ENCODE measurements at regions not wholly inside any gene's neighbourhood (a gene's known extent, or its start where the extent isn't known, plus 50 kb on each side); places are given as distances from the start of the nearest gene placed in this dataset.

DNA sequence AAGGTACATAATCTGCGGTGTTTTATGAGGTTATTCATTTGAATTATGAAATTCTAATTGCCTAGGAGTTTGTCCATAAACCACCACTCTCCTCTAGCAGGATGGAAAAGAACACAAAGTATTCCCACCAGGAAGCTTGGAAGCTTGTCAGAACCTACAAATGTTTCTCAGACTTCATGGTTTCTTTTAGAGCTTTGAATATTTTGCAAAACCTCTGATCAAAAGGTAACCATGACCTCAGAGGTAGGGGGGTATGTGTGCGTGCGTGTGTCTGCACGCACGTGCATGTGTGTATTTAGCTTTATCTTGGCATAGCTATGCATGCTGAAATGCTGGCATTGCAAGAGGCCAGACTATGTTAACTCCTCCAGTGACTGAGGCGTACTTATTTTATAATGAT, 847.0 kb downstream of the TLE1 start:
- no peak for DNase-seq (ENCODE audit: low spot score in 2 of 2)
- no peak for TF ChIP-seq POLR2A (IDR thresholded peaks at IDR 0.05)
- TF ChIP-seq, protein P1, sequence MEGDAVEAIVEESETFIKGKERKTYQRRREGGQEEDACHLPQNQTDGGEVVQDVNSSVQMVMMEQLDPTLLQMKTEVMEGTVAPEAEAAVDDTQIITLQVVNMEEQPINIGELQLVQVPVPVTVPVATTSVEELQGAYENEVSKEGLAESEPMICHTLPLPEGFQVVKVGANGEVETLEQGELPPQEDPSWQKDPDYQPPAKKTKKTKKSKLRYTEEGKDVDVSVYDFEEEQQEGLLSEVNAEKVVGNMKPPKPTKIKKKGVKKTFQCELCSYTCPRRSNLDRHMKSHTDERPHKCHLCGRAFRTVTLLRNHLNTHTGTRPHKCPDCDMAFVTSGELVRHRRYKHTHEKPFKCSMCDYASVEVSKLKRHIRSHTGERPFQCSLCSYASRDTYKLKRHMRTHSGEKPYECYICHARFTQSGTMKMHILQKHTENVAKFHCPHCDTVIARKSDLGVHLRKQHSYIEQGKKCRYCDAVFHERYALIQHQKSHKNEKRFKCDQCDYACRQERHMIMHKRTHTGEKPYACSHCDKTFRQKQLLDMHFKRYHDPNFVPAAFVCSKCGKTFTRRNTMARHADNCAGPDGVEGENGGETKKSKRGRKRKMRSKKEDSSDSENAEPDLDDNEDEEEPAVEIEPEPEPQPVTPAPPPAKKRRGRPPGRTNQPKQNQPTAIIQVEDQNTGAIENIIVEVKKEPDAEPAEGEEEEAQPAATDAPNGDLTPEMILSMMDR (IDR thresholded peaks at IDR 0.05), result no peak
- WGBS, 2 donors, result 9 to 33% methylated on average over 6 of the region's 6 CpGs
- intact Hi-C loops (cut with DNase I; ENCODE audit: low total_unique reads), result no loop called here
- no peak overlapping the region for H3K4me3 ChIP-seq (ENCODE audit: low read depth, poor library complexity, severe bottlenecking)

DNA sequence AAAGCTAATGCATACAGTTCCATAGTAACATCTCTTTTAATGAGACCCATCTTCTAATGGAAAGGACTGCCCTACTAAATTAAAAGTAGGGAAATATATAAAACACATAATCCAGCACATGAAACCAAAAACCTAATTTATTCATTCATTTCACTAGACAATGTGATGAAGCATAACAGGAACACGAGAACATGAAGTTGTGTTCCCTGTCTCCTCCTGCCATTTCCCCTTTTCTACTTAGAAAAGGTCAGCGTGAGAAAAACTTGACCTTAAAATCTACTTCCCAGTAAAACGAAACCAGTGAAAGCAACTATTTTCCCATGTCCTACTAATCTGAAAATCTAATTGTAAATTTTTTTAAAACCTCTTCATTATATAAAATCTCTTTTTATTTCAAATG, 847.5 kb downstream of the TLE1 start:
- 53 to 54% methylated on average over 3 of the region's 3 CpGs for WGBS, 2 donors
- intact Hi-C loops (cut with DNase I; ENCODE audit: low total_unique reads), result no loop called here
- no peak overlapping the region for H3K4me3 ChIP-seq (ENCODE audit: low read depth, poor library complexity, severe bottlenecking)
- DNase-seq (ENCODE audit: low spot score in 2 of 2), result no peak
- TF ChIP-seq POLR2A (IDR thresholded peaks at IDR 0.05), result no peak
- TF ChIP-seq, protein P1 (IDR thresholded peaks at IDR 0.05), result no peak

DNA sequence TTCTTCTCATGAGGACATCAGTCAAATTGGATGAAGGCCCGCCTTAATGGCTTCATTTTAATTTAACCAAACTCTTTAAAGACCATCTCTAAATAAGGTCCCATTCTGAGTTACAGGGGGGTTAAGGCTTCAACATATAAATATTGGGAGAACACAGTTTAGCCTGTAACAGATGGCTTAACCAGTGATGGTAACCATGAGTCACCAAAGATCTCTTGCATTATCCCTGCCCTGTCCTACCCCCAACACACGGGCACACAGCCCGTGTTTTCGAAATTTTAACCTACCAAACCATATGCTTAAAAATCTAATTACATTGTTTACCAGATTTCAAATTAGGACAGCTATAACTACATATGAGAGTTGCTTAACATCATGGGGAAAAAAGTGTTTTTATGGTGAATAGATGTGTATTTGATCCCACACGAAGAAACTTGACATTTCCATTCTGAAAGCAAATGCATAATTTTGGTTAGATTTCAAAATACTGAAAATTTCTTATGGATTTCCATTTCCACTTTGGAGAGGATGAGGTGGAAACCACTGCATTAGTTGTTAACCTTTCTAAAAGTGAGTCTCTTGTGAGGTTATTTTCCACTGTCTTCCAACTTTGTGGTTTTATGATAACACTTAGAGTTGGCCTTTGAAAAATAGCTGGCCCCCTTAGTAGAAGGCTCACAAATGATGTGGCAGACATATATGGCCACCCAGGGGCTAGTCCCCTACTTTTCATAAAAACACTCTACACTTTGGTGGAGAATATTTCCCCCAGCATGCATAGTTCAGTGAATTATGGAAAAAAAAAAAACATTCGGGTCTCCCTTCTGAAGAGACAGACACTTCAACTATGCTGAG, 849.3 kb downstream of the TLE1 start:
- WGBS, 2 donors, result 89 to 91% methylated on average over 6 of the region's 6 CpGs
- H3K4me3 ChIP-seq (ENCODE audit: low read depth, poor library complexity, severe bottlenecking), result no peak overlapping the region
- TF ChIP-seq, protein P1 (IDR thresholded peaks at IDR 0.05), result no peak
- no peak for TF ChIP-seq POLR2A (IDR thresholded peaks at IDR 0.05)
- DNase-seq (ENCODE audit: low spot score in 2 of 2), result no peak
- intact Hi-C loops (cut with DNase I; ENCODE audit: low total_unique reads), result no loop called here

DNA sequence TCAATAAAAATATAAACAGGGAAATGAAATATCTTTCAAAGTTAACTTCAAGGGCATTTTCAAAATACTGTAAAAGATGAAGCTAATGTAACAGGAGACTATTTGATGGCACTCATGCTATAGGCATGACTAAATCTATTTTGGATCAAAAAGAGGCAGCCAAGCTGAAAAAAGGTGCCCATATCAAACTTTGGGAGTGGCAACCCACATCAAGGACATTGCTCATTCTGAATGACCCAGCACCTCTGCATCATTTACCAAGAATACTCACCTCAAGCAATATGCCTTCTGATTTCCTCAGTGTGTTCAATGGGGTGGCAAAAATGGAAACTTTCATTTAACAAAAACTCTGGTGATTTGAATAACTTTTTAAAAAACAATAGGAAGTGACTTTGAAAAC, 853.3 kb downstream of the TLE1 start:
- no peak overlapping the region for H3K4me3 ChIP-seq (ENCODE audit: low read depth, poor library complexity, severe bottlenecking)
- DNase-seq (ENCODE audit: low spot score in 2 of 2), result no peak
- TF ChIP-seq, protein P1 (IDR thresholded peaks at IDR 0.05), result no peak
- no peak for TF ChIP-seq POLR2A (IDR thresholded peaks at IDR 0.05)
- intact Hi-C loops (cut with DNase I; ENCODE audit: low total_unique reads), result no loop called here

DNA sequence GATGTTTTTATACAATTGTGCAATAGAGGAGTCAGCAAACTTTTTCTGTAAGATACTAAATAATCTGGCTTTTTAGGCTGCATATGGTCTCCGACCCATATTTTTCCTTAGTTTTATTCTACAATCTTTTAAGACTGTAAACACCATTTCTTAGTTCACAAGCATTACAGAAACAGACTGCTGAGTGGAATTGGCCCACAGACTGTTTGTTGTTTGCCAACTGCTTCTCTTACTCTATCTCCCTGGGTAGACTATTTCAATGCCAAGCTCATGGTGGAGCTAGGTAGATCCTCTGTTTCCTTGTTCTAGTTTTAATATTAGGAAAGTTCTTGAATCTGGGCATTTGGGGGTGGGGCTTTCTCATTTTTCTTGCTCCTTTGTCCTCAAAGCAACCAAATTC, 857.6 kb downstream of the TLE1 start:
- no peak for DNase-seq (ENCODE audit: low spot score in 2 of 2)
- 93 to 100% methylated on average over 1 of the region's 1 CpG for WGBS, 2 donors
- TF ChIP-seq, protein P1 (IDR thresholded peaks at IDR 0.05), result no peak
- no peak for TF ChIP-seq POLR2A (IDR thresholded peaks at IDR 0.05)
- no peak overlapping the region for H3K4me3 ChIP-seq (ENCODE audit: low read depth, poor library complexity, severe bottlenecking)
- intact Hi-C loops (cut with DNase I; ENCODE audit: low total_unique reads), result no loop called here

DNA sequence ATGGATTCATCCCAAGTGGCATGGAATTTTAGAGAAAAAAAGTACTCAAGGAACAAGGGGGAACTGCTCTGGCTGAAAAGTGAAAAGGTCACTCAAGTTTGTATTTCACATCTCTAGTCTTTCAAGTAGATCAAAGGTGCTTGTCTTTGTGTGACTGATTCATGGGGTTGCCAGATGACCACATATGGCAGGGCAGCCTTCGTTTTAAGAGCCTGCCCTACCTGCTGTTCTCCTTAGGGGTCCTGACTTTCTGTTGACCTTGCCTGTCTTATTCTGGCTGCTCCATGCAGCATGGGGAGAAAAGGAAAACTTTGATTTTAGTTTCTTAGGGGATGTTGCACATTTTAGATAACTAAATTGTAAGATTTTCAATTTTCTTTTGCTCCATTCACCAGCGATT, 877.7 kb downstream of the TLE1 start:
- 63 to 73% methylated on average over 2 of the region's 2 CpGs for WGBS, 2 donors
- intact Hi-C loops (cut with DNase I; ENCODE audit: low total_unique reads), result no loop called here

More for the DNA sequence above, 877.7 kb downstream of the TLE1 start:
- DNase-seq (ENCODE audit: low spot score in 2 of 2), result no peak
- no peak overlapping the region for H3K4me3 ChIP-seq (ENCODE audit: low read depth, poor library complexity, severe bottlenecking)
- no peak for TF ChIP-seq POLR2A (IDR thresholded peaks at IDR 0.05)
- TF ChIP-seq, protein P1 (IDR thresholded peaks at IDR 0.05), result no peak
